Muscle of leg (tissue), 3 donors: ENCODE measurements at regions not wholly inside any gene's neighbourhood (a gene's known extent, or its start where the extent isn't known, plus 50 kb on each side); places are given as distances from the start of the nearest gene placed in this dataset.
"Not testable (repeated sequence)": the region's sequence is repeated elsewhere in the genome, so short reads cannot be mapped to it uniquely, and the experiment has no call there.

Source experiments
- DNase-seq: peaks from one replicate; pipeline ENCODE4 v3.0.0; 2013
- H3K27ac ChIP-seq: one replicate; pipeline ENCODE4 v1.5.1; 2013; ENCODE audit warnings: mild to moderate bottlenecking, low read length, control low read depth
- H3K27me3 ChIP-seq: one replicate; pipeline ENCODE4 v1.6.1; 2013; ENCODE audit warnings: low read length; ENCODE audit not compliant: control insufficient read depth, insufficient read depth
- H3K36me3 ChIP-seq: one replicate; pipeline ENCODE4 v1.6.1; 2013; ENCODE audit warnings: low read length; ENCODE audit not compliant: control insufficient read depth, insufficient read depth
- H3K4me1 ChIP-seq: one replicate; pipeline ENCODE4 v1.6.1; 2013; ENCODE audit warnings: low read length; ENCODE audit not compliant: control insufficient read depth, insufficient read depth
- H3K4me3 ChIP-seq: one replicate; pipeline ENCODE4 v1.5.1; 2013; ENCODE audit warnings: low read length, control low read depth
- H3K9me3 ChIP-seq: replicated peaks from 2 replicates; pipeline ENCODE4 v1.6.1; 2013; ENCODE audit warnings: low read depth, low read length; ENCODE audit not compliant: control insufficient read depth
- WGBS: methylation state at CpG from one replicate; pipeline ENCODE4 v1.1.5; 2013; ENCODE audit warnings: missing lambda C conversion rate; ENCODE audit not compliant: insufficient coverage; 5-methylcytosine and 5-hydroxymethylcytosine counted together

GRCh38 chr20:29320216-29320949 lies 1937.1 kb upstream of the DEFB115 start:
- not testable (repeated sequence) for H3K27ac ChIP-seq, H3K4me1 ChIP-seq, H3K27me3 ChIP-seq, DNase-seq, H3K36me3 ChIP-seq, H3K4me3 ChIP-seq
- peaks cover 20% of the 10 kb centered on the region for H3K9me3 ChIP-seq
- 47% methylated on average over 35 of the region's 35 CpGs for WGBS

GRCh38 chr20:29323631-29324515 lies 1933.6 kb upstream of the DEFB115 start:
- WGBS, result 81% methylated on average over 32 of the region's 37 CpGs
- H3K4me3 ChIP-seq, H3K27ac ChIP-seq, H3K4me1 ChIP-seq, H3K27me3 ChIP-seq, DNase-seq, H3K36me3 ChIP-seq: not testable (repeated sequence)
- H3K9me3 ChIP-seq, result peaks cover 30% of the 10 kb centered on the region

- H3K4me1 ChIP-seq, H3K27me3 ChIP-seq, H3K27ac ChIP-seq, DNase-seq, H3K4me3 ChIP-seq, H3K36me3 ChIP-seq: not testable (repeated sequence)
- peaks cover 23% of the 10 kb centered on the region for H3K9me3 ChIP-seq
- 78% methylated on average over 28 of the region's 34 CpGs for WGBS
Observed at GRCh38 chr20:29324516-29325303, 1932.8 kb upstream of the DEFB115 start.

- H3K4me3 ChIP-seq, result no peak overlapping the region
- peaks cover 21% of the 10 kb centered on the region for H3K9me3 ChIP-seq
- H3K4me1 ChIP-seq, result no peaks in the 10 kb centered on the region
- 77% methylated on average over 11 of the region's 20 CpGs for WGBS
- no peak for DNase-seq
- no peaks in the 10 kb centered on the region for H3K27me3 ChIP-seq
- H3K27ac ChIP-seq, result no peak overlapping the region
- no peaks in the 10 kb centered on the region for H3K36me3 ChIP-seq
Observed at GRCh38 chr20:29325304-29325640, 1932.2 kb upstream of the DEFB115 start.

GRCh38 chr20:29325781-29326180 lies 1931.7 kb upstream of the DEFB115 start:
- WGBS, result 71% methylated on average over 2 of the region's 17 CpGs

GRCh38 chr20:29326376-29327070 lies 1930.9 kb upstream of the DEFB115 start:
- Histone ChIP-seq H3K27ac (no peak overlapping the region), H3K4me1 (no peaks in the 10 kb centered on the region), H3K4me3 (no peak overlapping the region), H3K36me3 (no peaks in the 10 kb centered on the region), H3K27me3 (no peaks in the 10 kb centered on the region), H3K9me3 (peaks cover 28% of the 10 kb centered on the region)
- DNase-seq, result no peak
- WGBS, result 69% methylated on average over 23 of the region's 27 CpGs

More at GRCh38 chr20:29325781-29326180, 1931.7 kb upstream of the DEFB115 start:
- DNase-seq, H3K27ac ChIP-seq, H3K27me3 ChIP-seq, H3K4me3 ChIP-seq, H3K36me3 ChIP-seq, H3K4me1 ChIP-seq: not testable (repeated sequence)
- H3K9me3 ChIP-seq, result peaks cover 26% of the 10 kb centered on the region

GRCh38 chr20:29327600-29328420 lies 1929.7 kb upstream of the DEFB115 start:
- not testable (repeated sequence) for H3K27ac ChIP-seq
- peaks cover 28% of the 10 kb centered on the region for H3K9me3 ChIP-seq
- 49% methylated on average over 19 of the region's 33 CpGs for WGBS

GRCh38 chr20:29330429-29331115 lies 1926.9 kb upstream of the DEFB115 start:
- not testable (repeated sequence) for H3K27me3 ChIP-seq, DNase-seq, H3K36me3 ChIP-seq, H3K4me1 ChIP-seq, H3K4me3 ChIP-seq, H3K27ac ChIP-seq
- 52% methylated on average over 10 of the region's 10 CpGs for WGBS
- peaks cover 24% of the 10 kb centered on the region for H3K9me3 ChIP-seq

More at GRCh38 chr20:29327600-29328420, 1929.7 kb upstream of the DEFB115 start:
- not testable (repeated sequence) for DNase-seq, H3K4me1 ChIP-seq, H3K4me3 ChIP-seq, H3K36me3 ChIP-seq, H3K27me3 ChIP-seq

- Histone ChIP-seq H3K36me3 (no peaks in the 10 kb centered on the region), H3K4me3 (no peak overlapping the region), H3K9me3 (peaks cover 24% of the 10 kb centered on the region), H3K27ac (no peak overlapping the region), H3K4me1 (no peaks in the 10 kb centered on the region), H3K27me3 (no peaks in the 10 kb centered on the region)
- 77% methylated on average over 13 of the region's 14 CpGs for WGBS
- DNase-seq, result no peak
Observed at GRCh38 chr20:29349836-29350235, 1907.6 kb upstream of the DEFB115 start.
